Spleen (tissue), 7 donors: ENCODE measurements at regions not wholly inside any gene's neighbourhood (a gene's known extent, or its start where the extent isn't known, plus 50 kb on each side); places are given as distances from the start of the nearest gene placed in this dataset.
"Not testable (repeated sequence)": the region's sequence is repeated elsewhere in the genome, so short reads cannot be mapped to it uniquely, and the experiment has no call there.

ENCODE experiments used
- POLR2A ChIP-seq, 3 donors: fragments of 450-650 bp; IDR thresholded peaks; one replicate each; pipeline ENCODE4 v1.5.1; 2017; ENCODE audit warnings: antibody characterized with exemption in 3 of 3, mild to moderate bottlenecking in 1 of 3
- TF ChIP-seq, protein P1 (sequence below), 11 experiments: fragments of 200-600 bp in 7 of 11; fragments of 450-650 bp in 4 of 11; sonication (generic) in 4 of 11; IDR thresholded peaks in 8 of 11; conservative IDR thresholded peaks in 3 of 11; 1 replicate in 7 of 11; 2 replicates in 4 of 11; pipeline versions ENCODE4 v1.4.0 to v1.8.0; 2016 to 2021; ENCODE audit warnings: antibody characterized with exemption in 11 of 11, inconsistent platforms in 4 of 11, mild to moderate bottlenecking in 1 of 11
- donor health status: DM: no; HTN: no; CAD: no; lungs with moderate emphysema.
- donor health status: DM: no; HTN: no; CAD: no.
- donor health status: DM: no; HTN: no; CAD: no.

DNA sequence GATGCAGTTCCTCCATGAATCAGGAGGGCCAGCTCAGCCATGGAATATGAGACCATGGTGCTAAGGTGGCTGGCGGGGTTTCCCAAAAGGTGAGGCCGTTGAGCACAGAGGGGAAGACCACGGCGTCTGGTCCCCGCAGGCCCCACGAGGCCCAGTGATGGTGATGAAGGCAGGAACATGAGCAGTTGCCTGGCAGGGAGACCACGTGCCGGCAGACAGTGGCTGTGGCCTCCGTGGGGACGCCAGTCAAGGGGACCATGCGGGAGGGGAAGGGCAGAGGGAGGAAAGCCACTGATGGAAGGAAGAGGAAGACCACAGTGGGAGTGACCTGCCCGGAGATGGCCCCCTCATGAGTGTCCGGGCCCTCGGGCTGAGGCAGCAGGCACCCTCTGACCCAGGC is 220.9 kb upstream of the SGCG start:
- TF ChIP-seq, protein P1, sequence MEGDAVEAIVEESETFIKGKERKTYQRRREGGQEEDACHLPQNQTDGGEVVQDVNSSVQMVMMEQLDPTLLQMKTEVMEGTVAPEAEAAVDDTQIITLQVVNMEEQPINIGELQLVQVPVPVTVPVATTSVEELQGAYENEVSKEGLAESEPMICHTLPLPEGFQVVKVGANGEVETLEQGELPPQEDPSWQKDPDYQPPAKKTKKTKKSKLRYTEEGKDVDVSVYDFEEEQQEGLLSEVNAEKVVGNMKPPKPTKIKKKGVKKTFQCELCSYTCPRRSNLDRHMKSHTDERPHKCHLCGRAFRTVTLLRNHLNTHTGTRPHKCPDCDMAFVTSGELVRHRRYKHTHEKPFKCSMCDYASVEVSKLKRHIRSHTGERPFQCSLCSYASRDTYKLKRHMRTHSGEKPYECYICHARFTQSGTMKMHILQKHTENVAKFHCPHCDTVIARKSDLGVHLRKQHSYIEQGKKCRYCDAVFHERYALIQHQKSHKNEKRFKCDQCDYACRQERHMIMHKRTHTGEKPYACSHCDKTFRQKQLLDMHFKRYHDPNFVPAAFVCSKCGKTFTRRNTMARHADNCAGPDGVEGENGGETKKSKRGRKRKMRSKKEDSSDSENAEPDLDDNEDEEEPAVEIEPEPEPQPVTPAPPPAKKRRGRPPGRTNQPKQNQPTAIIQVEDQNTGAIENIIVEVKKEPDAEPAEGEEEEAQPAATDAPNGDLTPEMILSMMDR (IDR thresholded peaks at IDR 0.05 in 8 of 11, conservative IDR thresholded peaks at IDR 0.05 in 3 of 11), result not testable (repeated sequence)
- not testable (repeated sequence) for TF ChIP-seq POLR2A (IDR thresholded peaks at IDR 0.05)
